ENCODE measurements at regions not wholly inside any gene's neighbourhood (a gene's known extent, or its start where the extent isn't known, plus 50 kb on each side); places are given as distances from the start of the nearest gene placed in this dataset.

GRCh38 chr1:87715471-87715870, 386.8 kb downstream of the LMO4 start:
- Histone ChIP-seq H3K4me2 (ENCODE audit: low read length) (no peak overlapping the region), H3K9me3 (ENCODE audit: insufficient read depth, low read depth, low read length) (no peaks in the 10 kb centered on the region), H3K4me3 (ENCODE audit: insufficient read depth, low read depth, low read length) (no peak overlapping the region), H2AFZ (ENCODE audit: low read depth, low read length) (no peak overlapping the region), H3K27ac (ENCODE audit: low read depth, low read length) (no peak overlapping the region), H3K9ac (ENCODE audit: low read length) (no peak overlapping the region), H3K79me2 (ENCODE audit: insufficient read depth, low read length) (no peaks in the 10 kb centered on the region), H3K36me3 (ENCODE audit: insufficient read depth, low read length) (no peaks in the 10 kb centered on the region), H3K27me3 (ENCODE audit: insufficient read depth, low read length) (no peaks in the 10 kb centered on the region), H3K4me1 (ENCODE audit: insufficient read depth, low read length) (no peaks in the 10 kb centered on the region), H4K20me1 (ENCODE audit: insufficient read depth, low read length) (no peaks in the 10 kb centered on the region)
- Mint-ChIP-seq H3K27me3 (ENCODE audit: low read depth, unreplicated experiment) (no peaks in the 10 kb centered on the region), H3K27ac (ENCODE audit: unreplicated experiment) (no peak overlapping the region), H3K4me1 (ENCODE audit: low read depth, unreplicated experiment) (no peaks in the 10 kb centered on the region), H3K9me3 (ENCODE audit: unreplicated experiment) (no peaks in the 10 kb centered on the region), H3K36me3 (ENCODE audit: low read depth, unreplicated experiment) (no peaks in the 10 kb centered on the region), H3K4me3 (ENCODE audit: unreplicated experiment) (no peak overlapping the region)
- no peak for FAIRE-seq
- no peak for DNase-seq (ENCODE audit: low read depth)
- TF ChIP-seq CTCF (IDR thresholded peaks at IDR 0.05; ENCODE audit: insufficient read depth, low read depth, low read length) (no peak), EZH2 (IDR thresholded peaks at IDR 0.05; ENCODE audit: insufficient read depth, low read length) (no peak)

GRCh38 chr1:87717157-87717670, 388.5 kb downstream of the LMO4 start:
- no peak overlapping the region for H3K4me3 ChIP-seq (ENCODE audit: insufficient read depth, low read depth, low read length)
- no peak overlapping the region for H3K27ac Mint-ChIP-seq (ENCODE audit: unreplicated experiment)
- no peak overlapping the region for H3K9ac ChIP-seq (ENCODE audit: low read length)
- no peak overlapping the region for H3K4me3 Mint-ChIP-seq (ENCODE audit: unreplicated experiment)
- H3K36me3 Mint-ChIP-seq (ENCODE audit: low read depth, unreplicated experiment), result no peaks in the 10 kb centered on the region
- no peak overlapping the region for H3K4me2 ChIP-seq (ENCODE audit: low read length)
- no peaks in the 10 kb centered on the region for H3K27me3 Mint-ChIP-seq (ENCODE audit: low read depth, unreplicated experiment)
- no peak for FAIRE-seq
- no peak for TF ChIP-seq CTCF (IDR thresholded peaks at IDR 0.05; ENCODE audit: insufficient read depth, low read depth, low read length)
- no peak for TF ChIP-seq EZH2 (IDR thresholded peaks at IDR 0.05; ENCODE audit: insufficient read depth, low read length)
- H3K9me3 ChIP-seq (ENCODE audit: insufficient read depth, low read depth, low read length), result no peaks in the 10 kb centered on the region
- H3K4me1 ChIP-seq (ENCODE audit: insufficient read depth, low read length), result no peaks in the 10 kb centered on the region
- H3K27me3 ChIP-seq (ENCODE audit: insufficient read depth, low read length), result no peaks in the 10 kb centered on the region
- no peak for DNase-seq (ENCODE audit: low read depth)
- no peak overlapping the region for H3K27ac ChIP-seq (ENCODE audit: low read depth, low read length)
- no peaks in the 10 kb centered on the region for H3K79me2 ChIP-seq (ENCODE audit: insufficient read depth, low read length)
- no peaks in the 10 kb centered on the region for H4K20me1 ChIP-seq (ENCODE audit: insufficient read depth, low read length)
- no peaks in the 10 kb centered on the region for H3K4me1 Mint-ChIP-seq (ENCODE audit: low read depth, unreplicated experiment)
- H3K36me3 ChIP-seq (ENCODE audit: insufficient read depth, low read length), result no peaks in the 10 kb centered on the region
- H2AFZ ChIP-seq (ENCODE audit: low read depth, low read length), result no peak overlapping the region
- H3K9me3 Mint-ChIP-seq (ENCODE audit: unreplicated experiment), result no peaks in the 10 kb centered on the region

GRCh38 chr1:87718241-87718950, 389.7 kb downstream of the LMO4 start:
- DNase-seq (ENCODE audit: low read depth) (no peak), FAIRE-seq (no peak)
- TF ChIP-seq EZH2 (IDR thresholded peaks at IDR 0.05; ENCODE audit: insufficient read depth, low read length), result no peak
- no peak for TF ChIP-seq CTCF (IDR thresholded peaks at IDR 0.05; ENCODE audit: insufficient read depth, low read depth, low read length)
- Mint-ChIP-seq H3K4me1 (ENCODE audit: low read depth, unreplicated experiment) (no peaks in the 10 kb centered on the region), H3K9me3 (ENCODE audit: unreplicated experiment) (no peaks in the 10 kb centered on the region), H3K4me3 (ENCODE audit: unreplicated experiment) (no peak overlapping the region), H3K27me3 (ENCODE audit: low read depth, unreplicated experiment) (no peaks in the 10 kb centered on the region), H3K27ac (ENCODE audit: unreplicated experiment) (no peak overlapping the region), H3K36me3 (ENCODE audit: low read depth, unreplicated experiment) (no peaks in the 10 kb centered on the region)
- no peaks in the 10 kb centered on the region for H3K4me1 ChIP-seq (ENCODE audit: insufficient read depth, low read length)
- no peak overlapping the region for H3K4me2 ChIP-seq (ENCODE audit: low read length)
- no peaks in the 10 kb centered on the region for H3K9me3 ChIP-seq (ENCODE audit: insufficient read depth, low read depth, low read length)
- no peaks in the 10 kb centered on the region for H4K20me1 ChIP-seq (ENCODE audit: insufficient read depth, low read length)
- H2AFZ ChIP-seq (ENCODE audit: low read depth, low read length), result no peak overlapping the region
- no peak overlapping the region for H3K27ac ChIP-seq (ENCODE audit: low read depth, low read length)
- no peaks in the 10 kb centered on the region for H3K36me3 ChIP-seq (ENCODE audit: insufficient read depth, low read length)
- H3K79me2 ChIP-seq (ENCODE audit: insufficient read depth, low read length), result no peaks in the 10 kb centered on the region
- no peak overlapping the region for H3K9ac ChIP-seq (ENCODE audit: low read length)
- no peak overlapping the region for H3K4me3 ChIP-seq (ENCODE audit: insufficient read depth, low read depth, low read length)
- H3K27me3 ChIP-seq (ENCODE audit: insufficient read depth, low read length), result no peaks in the 10 kb centered on the region
